Testis (tissue), 2 donors: ENCODE measurements at regions not wholly inside any gene's neighbourhood (a gene's known extent, or its start where the extent isn't known, plus 50 kb on each side); places are given as distances from the start of the nearest gene placed in this dataset.

Experiments
- POLR2A ChIP-seq: fragments of 450-650 bp; IDR thresholded peaks from one replicate; pipeline ENCODE4 v1.6.1; 2017; ENCODE audit warnings: antibody characterized with exemption, mild to moderate bottlenecking, moderate library complexity
- TF ChIP-seq, protein P1 (sequence below), 3 experiments: fragments of 450-650 bp in 2 of 3; fragments of 200-600 bp in 1 of 3; sonication (generic) in 1 of 3; IDR thresholded peaks; one replicate each; pipeline ENCODE4 v1.5.1; 2016 to 2019; ENCODE audit warnings: antibody characterized with exemption in 3 of 3, mild to moderate bottlenecking in 2 of 3, moderate library complexity in 1 of 3

DNA sequence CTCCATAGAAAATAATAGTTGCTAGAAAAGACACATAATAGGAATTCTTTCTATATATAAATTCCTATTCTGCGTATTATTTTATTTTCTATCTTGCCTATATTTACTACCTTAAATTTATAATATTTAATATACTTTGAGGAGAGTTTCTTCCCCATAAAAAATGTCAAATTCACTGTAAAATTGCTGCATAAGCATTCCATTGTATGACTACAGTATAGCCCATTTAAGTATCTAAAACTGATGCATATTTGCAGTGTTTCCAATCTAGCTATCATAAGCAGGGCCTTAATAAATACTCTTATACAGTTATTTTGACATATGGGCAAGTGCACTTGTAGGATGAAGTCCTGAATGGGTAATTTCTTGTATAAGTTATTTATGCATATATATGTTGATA lies 1088.6 kb upstream of the EPHA6 start:
- TF ChIP-seq, protein P1, sequence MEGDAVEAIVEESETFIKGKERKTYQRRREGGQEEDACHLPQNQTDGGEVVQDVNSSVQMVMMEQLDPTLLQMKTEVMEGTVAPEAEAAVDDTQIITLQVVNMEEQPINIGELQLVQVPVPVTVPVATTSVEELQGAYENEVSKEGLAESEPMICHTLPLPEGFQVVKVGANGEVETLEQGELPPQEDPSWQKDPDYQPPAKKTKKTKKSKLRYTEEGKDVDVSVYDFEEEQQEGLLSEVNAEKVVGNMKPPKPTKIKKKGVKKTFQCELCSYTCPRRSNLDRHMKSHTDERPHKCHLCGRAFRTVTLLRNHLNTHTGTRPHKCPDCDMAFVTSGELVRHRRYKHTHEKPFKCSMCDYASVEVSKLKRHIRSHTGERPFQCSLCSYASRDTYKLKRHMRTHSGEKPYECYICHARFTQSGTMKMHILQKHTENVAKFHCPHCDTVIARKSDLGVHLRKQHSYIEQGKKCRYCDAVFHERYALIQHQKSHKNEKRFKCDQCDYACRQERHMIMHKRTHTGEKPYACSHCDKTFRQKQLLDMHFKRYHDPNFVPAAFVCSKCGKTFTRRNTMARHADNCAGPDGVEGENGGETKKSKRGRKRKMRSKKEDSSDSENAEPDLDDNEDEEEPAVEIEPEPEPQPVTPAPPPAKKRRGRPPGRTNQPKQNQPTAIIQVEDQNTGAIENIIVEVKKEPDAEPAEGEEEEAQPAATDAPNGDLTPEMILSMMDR (IDR thresholded peaks at IDR 0.05): no peak
- TF ChIP-seq POLR2A: no peak
